ENCODE measurements at regions not wholly inside any gene's neighbourhood (a gene's known extent, or its start where the extent isn't known, plus 50 kb on each side); places are given as distances from the start of the nearest gene placed in this dataset.

DNA sequence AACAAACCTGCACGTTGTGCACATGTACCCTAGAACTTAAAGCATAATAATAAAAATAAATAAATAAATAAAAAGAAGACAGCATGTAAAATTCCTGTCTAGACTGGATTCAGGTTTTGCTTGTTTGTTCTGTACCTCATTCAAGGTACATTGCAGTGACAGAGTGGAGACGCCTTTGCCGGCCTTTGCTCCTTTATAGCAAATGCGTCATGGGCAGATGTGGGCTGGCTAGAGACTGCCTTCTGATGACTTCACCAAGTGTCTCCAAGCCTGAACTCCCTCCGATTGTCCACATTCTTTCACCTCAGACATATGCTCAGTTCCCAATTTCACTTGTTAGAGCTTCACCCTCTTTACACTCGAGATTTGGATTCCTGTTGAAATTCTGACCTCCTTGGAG is 147.8 kb upstream of the ARHGAP20 start:
- DNase-seq (ENCODE audit: low read depth, low spot score) (no peak), ATAC-seq (no peak)
- ChIA-PET POLR2A (no interaction called here), CTCF (no interaction called here)
- Histone ChIP-seq H3K4me3 (ENCODE audit: low read depth in 2 of 2, low read length in 2 of 2) (no peak overlapping the region), H3K9me3 (ENCODE audit: control insufficient read depth, insufficient read depth, low read depth, low read length) (no peaks in the 10 kb centered on the region), H3K27me3 (ENCODE audit: control insufficient read depth, insufficient read depth, low read length) (no peaks in the 10 kb centered on the region), H3K4me1 (ENCODE audit: control insufficient read depth, insufficient read depth, low read length) (no peaks in the 10 kb centered on the region), H3K36me3 (ENCODE audit: control insufficient read depth, insufficient read depth, low read length) (no peaks in the 10 kb centered on the region), H3K27ac (ENCODE audit: low read length) (no peak overlapping the region)
- TF ChIP-seq, protein P1, sequence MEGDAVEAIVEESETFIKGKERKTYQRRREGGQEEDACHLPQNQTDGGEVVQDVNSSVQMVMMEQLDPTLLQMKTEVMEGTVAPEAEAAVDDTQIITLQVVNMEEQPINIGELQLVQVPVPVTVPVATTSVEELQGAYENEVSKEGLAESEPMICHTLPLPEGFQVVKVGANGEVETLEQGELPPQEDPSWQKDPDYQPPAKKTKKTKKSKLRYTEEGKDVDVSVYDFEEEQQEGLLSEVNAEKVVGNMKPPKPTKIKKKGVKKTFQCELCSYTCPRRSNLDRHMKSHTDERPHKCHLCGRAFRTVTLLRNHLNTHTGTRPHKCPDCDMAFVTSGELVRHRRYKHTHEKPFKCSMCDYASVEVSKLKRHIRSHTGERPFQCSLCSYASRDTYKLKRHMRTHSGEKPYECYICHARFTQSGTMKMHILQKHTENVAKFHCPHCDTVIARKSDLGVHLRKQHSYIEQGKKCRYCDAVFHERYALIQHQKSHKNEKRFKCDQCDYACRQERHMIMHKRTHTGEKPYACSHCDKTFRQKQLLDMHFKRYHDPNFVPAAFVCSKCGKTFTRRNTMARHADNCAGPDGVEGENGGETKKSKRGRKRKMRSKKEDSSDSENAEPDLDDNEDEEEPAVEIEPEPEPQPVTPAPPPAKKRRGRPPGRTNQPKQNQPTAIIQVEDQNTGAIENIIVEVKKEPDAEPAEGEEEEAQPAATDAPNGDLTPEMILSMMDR (IDR thresholded peaks at IDR 0.05): no peak
- TF ChIP-seq, protein P2, sequence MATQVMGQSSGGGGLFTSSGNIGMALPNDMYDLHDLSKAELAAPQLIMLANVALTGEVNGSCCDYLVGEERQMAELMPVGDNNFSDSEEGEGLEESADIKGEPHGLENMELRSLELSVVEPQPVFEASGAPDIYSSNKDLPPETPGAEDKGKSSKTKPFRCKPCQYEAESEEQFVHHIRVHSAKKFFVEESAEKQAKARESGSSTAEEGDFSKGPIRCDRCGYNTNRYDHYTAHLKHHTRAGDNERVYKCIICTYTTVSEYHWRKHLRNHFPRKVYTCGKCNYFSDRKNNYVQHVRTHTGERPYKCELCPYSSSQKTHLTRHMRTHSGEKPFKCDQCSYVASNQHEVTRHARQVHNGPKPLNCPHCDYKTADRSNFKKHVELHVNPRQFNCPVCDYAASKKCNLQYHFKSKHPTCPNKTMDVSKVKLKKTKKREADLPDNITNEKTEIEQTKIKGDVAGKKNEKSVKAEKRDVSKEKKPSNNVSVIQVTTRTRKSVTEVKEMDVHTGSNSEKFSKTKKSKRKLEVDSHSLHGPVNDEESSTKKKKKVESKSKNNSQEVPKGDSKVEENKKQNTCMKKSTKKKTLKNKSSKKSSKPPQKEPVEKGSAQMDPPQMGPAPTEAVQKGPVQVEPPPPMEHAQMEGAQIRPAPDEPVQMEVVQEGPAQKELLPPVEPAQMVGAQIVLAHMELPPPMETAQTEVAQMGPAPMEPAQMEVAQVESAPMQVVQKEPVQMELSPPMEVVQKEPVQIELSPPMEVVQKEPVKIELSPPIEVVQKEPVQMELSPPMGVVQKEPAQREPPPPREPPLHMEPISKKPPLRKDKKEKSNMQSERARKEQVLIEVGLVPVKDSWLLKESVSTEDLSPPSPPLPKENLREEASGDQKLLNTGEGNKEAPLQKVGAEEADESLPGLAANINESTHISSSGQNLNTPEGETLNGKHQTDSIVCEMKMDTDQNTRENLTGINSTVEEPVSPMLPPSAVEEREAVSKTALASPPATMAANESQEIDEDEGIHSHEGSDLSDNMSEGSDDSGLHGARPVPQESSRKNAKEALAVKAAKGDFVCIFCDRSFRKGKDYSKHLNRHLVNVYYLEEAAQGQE (IDR thresholded peaks at IDR 0.05; ENCODE audit: insufficient read depth in 1 of 2, low read depth in 2 of 2, low read length in 1 of 2): no peak
- no peak for TF ChIP-seq POLR2AphosphoS5 (IDR thresholded peaks at IDR 0.05; ENCODE audit: low read depth, low read length)
- no peak for TF ChIP-seq SIN3A (IDR thresholded peaks at IDR 0.05; ENCODE audit: borderline replicate concordance, insufficient read depth, low read depth, low read length)
- BruUV-seq (replicated peaks): no TSS peak
- intact Hi-C loops (cut with micrococcal nuclease; ENCODE audit: unreplicated experiment): no loop called here
- in situ Hi-C loops (cut with HindIII; ENCODE audit: low pct_unique_long_range_greater_than_20kb, low sequenced_read_pairs): no loop called here

DNA sequence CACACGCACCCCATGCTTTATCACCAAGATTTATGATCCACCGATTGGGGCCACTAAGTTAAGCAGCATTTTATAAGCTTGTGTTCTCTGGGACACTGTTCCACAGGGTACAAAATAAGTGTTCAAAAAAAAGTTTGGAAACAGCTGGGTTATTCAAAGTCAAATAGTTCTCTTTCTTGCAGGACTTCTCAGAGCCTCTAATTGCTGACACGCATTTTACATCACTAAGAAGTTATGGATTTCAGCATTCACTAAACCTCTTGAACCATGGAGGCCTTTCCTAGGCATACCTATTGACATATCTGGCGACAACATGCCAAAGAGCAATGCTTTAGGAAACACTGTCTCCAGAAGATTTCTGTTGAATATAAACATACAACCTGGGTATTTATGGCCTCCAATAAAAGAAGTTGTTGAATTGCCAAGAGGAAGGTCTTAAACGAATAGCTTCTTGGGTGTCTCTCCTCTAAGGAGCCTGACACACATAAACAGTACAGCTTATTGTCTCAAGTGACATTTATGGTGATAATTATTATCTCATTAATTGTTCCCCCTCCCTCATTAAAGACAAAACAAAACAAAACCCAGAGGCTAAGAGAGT is 147.1 kb upstream of the ARHGAP20 start:
- no peaks in the 10 kb centered on the region for H3K36me3 ChIP-seq (ENCODE audit: control insufficient read depth, insufficient read depth, low read length)
- in situ Hi-C loops (cut with HindIII; ENCODE audit: low pct_unique_long_range_greater_than_20kb, low sequenced_read_pairs) (no loop called here), intact Hi-C loops (cut with micrococcal nuclease; ENCODE audit: unreplicated experiment) (no loop called here)
- ATAC-seq (no peak), DNase-seq (ENCODE audit: low read depth, low spot score) (no peak)
- no peaks in the 10 kb centered on the region for H3K9me3 ChIP-seq (ENCODE audit: control insufficient read depth, insufficient read depth, low read depth, low read length)
- ChIA-PET POLR2A (no interaction called here), CTCF (no interaction called here)
- no peaks in the 10 kb centered on the region for H3K27me3 ChIP-seq (ENCODE audit: control insufficient read depth, insufficient read depth, low read length)
- BruUV-seq (replicated peaks): no TSS peak
- H3K27ac ChIP-seq (ENCODE audit: low read length): no peak overlapping the region
- no peaks in the 10 kb centered on the region for H3K4me1 ChIP-seq (ENCODE audit: control insufficient read depth, insufficient read depth, low read length)
- TF ChIP-seq, protein P1 (IDR thresholded peaks at IDR 0.05): no peak
- TF ChIP-seq SIN3A (IDR thresholded peaks at IDR 0.05; ENCODE audit: borderline replicate concordance, insufficient read depth, low read depth, low read length) (no peak), TCF7L2 (IDR thresholded peaks at IDR 0.05; ENCODE audit: low read depth, low read length) (no peak), POLR2AphosphoS5 (IDR thresholded peaks at IDR 0.05; ENCODE audit: low read depth, low read length) (no peak)
- TF ChIP-seq, protein P2 (IDR thresholded peaks at IDR 0.05; ENCODE audit: insufficient read depth in 1 of 2, low read depth in 2 of 2, low read length in 1 of 2): no peak
- no peak overlapping the region for H3K4me3 ChIP-seq (ENCODE audit: low read depth in 2 of 2, low read length in 2 of 2)
